ENCODE measurements at regions not wholly inside any gene's neighbourhood (a gene's known extent, or its start where the extent isn't known, plus 50 kb on each side); places are given as distances from the start of the nearest gene placed in this dataset.
"Not testable (repeated sequence)": the region's sequence is repeated elsewhere in the genome, so short reads cannot be mapped to it uniquely, and the experiment has no call there.

- no peak for DNase-seq
Measured at GRCh38 chr6:163893609-163894189, 479.2 kb downstream of the QKI start.

- no peak for DNase-seq
Measured at GRCh38 chr6:163892824-163893561, 478.5 kb downstream of the QKI start.

- no peak for DNase-seq
Measured at GRCh38 chr6:163889904-163890514, 475.5 kb downstream of the QKI start.

GRCh38 chr6:163888030-163888819, 473.7 kb downstream of the QKI start:
- DNase-seq: no peak

- no peak for DNase-seq
Measured at GRCh38 chr6:163886428-163886827, 471.9 kb downstream of the QKI start.

GRCh38 chr6:163883984-163884383, 469.5 kb downstream of the QKI start:
- DNase-seq: no peak

GRCh38 chr6:163878698-163879097, 464.2 kb downstream of the QKI start:
- no peak for DNase-seq

- no peak for DNase-seq
Measured at GRCh38 chr6:163877877-163878639, 463.5 kb downstream of the QKI start.

- DNase-seq: no peak
Measured at GRCh38 chr6:163876391-163876790, 461.9 kb downstream of the QKI start.

GRCh38 chr6:163874784-163875183, 460.3 kb downstream of the QKI start:
- DNase-seq: no peak

- no peak for DNase-seq
Measured at GRCh38 chr6:163872335-163872734, 457.8 kb downstream of the QKI start.

GRCh38 chr6:163871616-163872015, 457.1 kb downstream of the QKI start:
- no peak for DNase-seq

GRCh38 chr6:163867518-163868292, 453.2 kb downstream of the QKI start:
- DNase-seq: no peak

- no peak for DNase-seq
Measured at GRCh38 chr6:163866192-163866591, 451.7 kb downstream of the QKI start.

- no peak for DNase-seq
Measured at GRCh38 chr6:163863565-163863964, 449.0 kb downstream of the QKI start.

GRCh38 chr6:163862701-163863100, 448.2 kb downstream of the QKI start:
- no peak for DNase-seq

GRCh38 chr6:163861627-163862026, 447.1 kb downstream of the QKI start:
- DNase-seq: no peak

GRCh38 chr6:163860287-163861081, 446.0 kb downstream of the QKI start:
- DNase-seq: no peak

GRCh38 chr6:163858870-163859269, 444.4 kb downstream of the QKI start:
- not testable (repeated sequence) for DNase-seq

- DNase-seq: no peak
Measured at GRCh38 chr6:163857421-163857820, 442.9 kb downstream of the QKI start.

GRCh38 chr6:163850874-163851273, 436.4 kb downstream of the QKI start:
- DNase-seq: no peak
